Suprapubic skin (tissue), 3 donors: ENCODE measurements at regions not wholly inside any gene's neighbourhood (a gene's known extent, or its start where the extent isn't known, plus 50 kb on each side); places are given as distances from the start of the nearest gene placed in this dataset.

Source experiments
- EP300 ChIP-seq: sonication (generic); formaldehyde crosslinking; IDR thresholded peaks from one replicate; pipeline ENCODE4 v1.6.1; 2017; ENCODE audit warnings: antibody characterized with exemption
- POLR2A ChIP-seq, 2 donors: fragments of 450-650 bp; IDR thresholded peaks; one replicate each; pipeline ENCODE4 v1.6.1; 2017; ENCODE audit warnings: antibody characterized with exemption in 2 of 2, mild to moderate bottlenecking in 2 of 2, moderate library complexity in 2 of 2
- TF ChIP-seq, protein P1 (sequence below), 2 donors: fragments of 200-600 bp in 1 of 2; fragments of 450-650 bp in 1 of 2; sonication (generic) in 1 of 2; IDR thresholded peaks; one replicate each; pipeline ENCODE4 v1.5.1; 2016 to 2019; ENCODE audit warnings: antibody characterized with exemption in 2 of 2, mild to moderate bottlenecking in 1 of 2, moderate library complexity in 1 of 2

DNA sequence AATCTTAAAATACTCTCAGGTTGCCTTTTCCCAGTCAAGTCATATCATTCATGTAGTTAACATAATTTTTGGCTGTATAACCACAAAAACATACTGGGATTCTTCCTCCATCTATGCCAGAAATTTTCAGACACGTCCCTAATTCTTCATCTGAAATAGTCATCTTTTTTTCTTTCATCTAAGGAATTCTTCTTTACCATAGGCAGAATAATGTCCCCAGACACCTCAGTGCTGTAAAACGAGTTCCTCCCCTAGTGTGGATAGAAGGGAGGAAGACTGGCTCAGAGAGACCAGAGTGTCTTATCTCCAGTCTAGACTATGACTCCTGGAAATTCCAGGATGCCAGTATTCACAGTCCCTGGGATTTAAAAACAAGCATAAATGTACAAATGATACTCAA is 127.8 kb downstream of the MREG start:
- TF ChIP-seq, protein P1, sequence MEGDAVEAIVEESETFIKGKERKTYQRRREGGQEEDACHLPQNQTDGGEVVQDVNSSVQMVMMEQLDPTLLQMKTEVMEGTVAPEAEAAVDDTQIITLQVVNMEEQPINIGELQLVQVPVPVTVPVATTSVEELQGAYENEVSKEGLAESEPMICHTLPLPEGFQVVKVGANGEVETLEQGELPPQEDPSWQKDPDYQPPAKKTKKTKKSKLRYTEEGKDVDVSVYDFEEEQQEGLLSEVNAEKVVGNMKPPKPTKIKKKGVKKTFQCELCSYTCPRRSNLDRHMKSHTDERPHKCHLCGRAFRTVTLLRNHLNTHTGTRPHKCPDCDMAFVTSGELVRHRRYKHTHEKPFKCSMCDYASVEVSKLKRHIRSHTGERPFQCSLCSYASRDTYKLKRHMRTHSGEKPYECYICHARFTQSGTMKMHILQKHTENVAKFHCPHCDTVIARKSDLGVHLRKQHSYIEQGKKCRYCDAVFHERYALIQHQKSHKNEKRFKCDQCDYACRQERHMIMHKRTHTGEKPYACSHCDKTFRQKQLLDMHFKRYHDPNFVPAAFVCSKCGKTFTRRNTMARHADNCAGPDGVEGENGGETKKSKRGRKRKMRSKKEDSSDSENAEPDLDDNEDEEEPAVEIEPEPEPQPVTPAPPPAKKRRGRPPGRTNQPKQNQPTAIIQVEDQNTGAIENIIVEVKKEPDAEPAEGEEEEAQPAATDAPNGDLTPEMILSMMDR (IDR thresholded peaks at IDR 0.05) = no peak
- TF ChIP-seq POLR2A (IDR thresholded peaks at IDR 0.05) = no peak
- TF ChIP-seq EP300 = no peak
